ENCODE measurements at regions not wholly inside any gene's neighbourhood (a gene's known extent, or its start where the extent isn't known, plus 50 kb on each side); places are given as distances from the start of the nearest gene placed in this dataset.

DNA sequence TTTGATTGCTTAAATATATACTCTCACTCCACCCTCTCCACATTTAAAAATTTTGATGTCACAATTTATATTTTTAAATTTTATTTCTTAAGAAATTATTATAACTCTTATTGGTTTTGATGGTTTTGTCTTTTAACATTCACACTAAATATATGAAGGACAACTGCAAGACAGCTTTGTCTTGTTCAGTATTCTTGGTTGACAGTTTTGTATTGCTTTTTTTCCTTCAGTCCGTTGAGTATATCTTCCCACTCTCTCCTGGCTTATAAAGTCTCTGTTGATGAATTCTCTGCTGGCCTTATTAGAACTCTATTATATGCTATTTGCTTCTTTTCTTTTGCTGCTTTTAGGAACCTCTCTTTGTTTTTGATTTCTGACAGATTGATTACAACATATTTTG, 392.2 kb downstream of the C6orf118 start:
- no peak for DNase-seq (ENCODE audit: low spot score)

DNA sequence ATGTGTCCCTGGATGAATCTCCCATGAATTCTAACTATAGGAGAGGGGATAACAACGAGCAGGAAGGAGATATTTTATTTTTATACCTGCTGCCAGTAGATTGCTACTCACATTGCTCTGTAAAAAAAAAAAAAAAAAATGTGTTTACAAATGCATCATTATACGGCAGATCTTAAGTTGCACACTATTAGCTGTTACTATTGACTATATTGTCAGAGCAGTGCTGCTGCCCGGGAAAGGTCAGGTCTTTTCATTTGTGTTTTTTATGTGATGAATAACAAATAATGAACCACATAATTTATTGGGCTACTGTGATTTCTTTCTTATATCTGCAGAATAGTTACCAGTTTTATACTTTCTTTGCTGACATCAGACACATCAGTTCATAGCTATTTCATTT, 393.3 kb downstream of the C6orf118 start:
- no peak for DNase-seq (ENCODE audit: low spot score)

DNA sequence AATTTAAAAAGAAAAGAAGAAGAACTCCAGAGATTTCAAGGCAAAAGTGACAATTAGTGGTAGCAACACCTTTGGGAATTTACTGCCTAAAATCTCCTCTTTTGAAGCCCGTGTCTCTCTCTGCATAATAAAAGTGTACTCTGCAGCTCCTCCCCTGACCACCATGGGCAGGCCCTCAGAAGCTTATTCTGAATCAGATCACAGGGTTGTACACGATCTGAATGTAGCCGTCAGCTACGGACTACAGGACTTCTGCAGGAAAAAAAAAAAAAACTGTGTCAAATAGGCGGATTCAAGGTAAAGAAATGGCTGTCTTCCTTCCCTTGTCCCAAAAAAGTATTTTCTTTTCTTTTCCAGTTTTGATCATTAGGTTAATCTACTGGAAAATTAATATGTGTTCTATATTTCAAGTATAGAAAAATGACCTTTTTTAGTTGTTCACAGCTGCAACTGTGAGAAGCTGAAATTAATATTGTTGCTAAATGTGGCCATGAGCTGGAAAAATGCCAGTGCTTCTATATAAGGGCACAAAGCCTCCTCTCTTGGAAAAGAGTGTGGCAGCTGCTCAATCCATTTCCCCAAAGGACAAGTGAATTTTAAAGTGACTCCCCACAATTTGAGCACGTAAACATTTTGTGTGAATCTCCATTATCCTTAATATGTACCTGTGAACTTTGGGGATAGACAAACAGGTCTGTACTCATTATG, 397.4 kb downstream of the C6orf118 start:
- peak; percentile 29 for DNase-seq (ENCODE audit: low spot score)

DNA sequence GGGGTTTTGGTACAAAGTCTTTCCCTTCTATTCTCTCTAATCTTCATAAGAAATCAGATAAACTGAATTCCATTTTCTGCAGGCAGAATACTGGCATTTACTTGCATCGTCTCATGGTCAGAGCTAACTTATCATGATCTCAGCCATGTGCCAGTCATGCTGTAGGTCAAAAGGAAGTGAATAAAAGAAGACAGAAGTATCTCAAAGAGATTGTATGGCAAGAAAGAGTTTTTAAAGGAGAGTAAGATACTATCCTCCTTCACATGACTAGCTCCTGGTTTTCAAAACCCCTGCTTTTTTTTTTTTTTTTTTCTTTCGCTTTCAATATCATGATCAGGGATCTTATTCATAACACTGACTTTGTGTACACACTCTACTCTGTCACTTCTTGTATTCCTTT, 398.3 kb downstream of the C6orf118 start:
- no peak for DNase-seq (ENCODE audit: low spot score)

DNA sequence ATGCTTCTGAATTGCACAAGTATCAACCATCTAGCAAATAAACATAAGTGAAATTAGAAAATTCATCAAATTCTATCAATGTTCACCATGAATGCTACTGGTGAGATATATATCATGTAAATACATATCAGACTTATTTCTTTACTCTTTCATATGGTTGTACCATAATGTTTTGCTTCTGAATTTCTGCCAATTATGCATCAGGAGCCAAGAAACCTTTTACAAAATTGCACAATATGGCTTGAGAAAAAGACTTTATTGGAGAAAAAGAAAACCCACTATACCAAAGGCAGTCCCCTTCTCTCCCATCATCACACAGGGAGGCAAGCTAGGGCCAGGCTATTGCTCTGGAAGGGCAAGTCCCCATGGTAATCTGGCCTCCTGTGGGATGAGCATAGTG, 402.6 kb downstream of the C6orf118 start:
- no peak for DNase-seq (ENCODE audit: low spot score)

DNA sequence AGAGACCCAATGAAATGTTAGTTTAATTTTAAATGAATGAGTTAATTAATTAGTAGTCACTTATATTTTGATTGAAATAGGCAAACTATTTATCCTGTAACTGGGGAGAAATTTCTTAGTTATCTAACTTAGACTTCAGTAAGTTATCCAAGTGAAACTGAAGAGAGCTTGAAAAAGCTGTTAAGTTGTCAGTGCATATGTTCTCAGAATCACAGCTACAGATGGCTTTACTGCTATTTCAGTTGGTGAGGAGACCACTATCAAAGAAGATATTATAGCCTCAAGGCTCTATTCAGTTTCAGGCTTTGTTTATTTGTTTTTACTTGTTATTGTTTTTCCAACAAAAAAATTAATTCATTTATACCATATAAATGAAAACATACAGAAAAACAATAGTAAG, 404.1 kb downstream of the C6orf118 start:
- DNase-seq (ENCODE audit: low spot score) = no peak

DNA sequence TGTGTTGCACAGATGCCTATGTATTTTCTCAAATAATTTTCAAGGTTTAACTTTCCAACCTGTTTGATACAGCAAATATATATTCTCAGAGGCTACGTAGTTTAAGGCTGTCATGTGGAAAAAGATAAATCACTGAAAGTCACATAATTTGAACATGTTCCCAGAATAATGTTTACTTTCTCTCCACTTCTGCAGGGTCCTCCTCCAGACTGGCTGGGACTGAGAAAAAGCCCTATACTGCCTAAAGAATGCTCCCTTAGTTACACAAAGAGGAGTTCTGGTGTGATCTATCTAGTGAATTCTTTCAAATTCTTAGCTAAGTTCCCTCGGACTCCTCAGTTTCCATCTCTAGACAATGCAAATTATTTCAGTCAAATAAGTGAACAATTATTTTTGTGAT, 411.0 kb downstream of the C6orf118 start:
- DNase-seq (ENCODE audit: low spot score) = no peak

DNA sequence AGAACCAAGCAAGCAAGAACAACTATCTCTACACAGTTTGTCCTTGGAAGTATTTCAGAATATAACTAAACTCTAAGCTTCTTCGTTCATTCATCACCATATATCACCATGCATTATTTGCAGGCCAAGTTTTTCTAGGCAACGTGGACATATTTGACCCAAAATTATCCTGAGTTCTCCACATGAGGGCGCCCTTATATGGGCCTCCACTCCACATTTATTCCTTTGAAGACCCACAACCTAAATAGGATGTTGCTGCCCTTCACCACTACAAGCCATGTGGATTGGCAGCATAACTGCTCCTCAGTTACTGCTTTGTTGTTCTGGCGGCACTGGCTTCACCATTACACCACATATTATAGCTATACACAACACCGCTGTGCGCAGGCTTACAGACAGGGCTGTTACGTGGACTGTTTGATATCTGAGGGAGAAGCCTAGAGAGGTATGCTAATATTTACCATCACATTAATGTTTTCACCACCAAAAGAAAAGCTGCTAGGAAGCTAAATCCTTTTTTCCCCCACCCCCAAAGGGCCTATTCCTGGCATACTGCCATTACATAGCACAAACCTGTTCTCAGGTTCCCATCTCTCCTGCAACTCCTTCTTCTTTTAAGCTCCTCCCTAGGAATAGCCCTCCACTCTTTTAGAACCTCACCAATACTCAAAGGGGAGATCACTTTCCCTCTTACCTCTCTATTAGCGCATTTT, 411.7 kb downstream of the C6orf118 start:
- no peak for DNase-seq (ENCODE audit: low spot score)

DNA sequence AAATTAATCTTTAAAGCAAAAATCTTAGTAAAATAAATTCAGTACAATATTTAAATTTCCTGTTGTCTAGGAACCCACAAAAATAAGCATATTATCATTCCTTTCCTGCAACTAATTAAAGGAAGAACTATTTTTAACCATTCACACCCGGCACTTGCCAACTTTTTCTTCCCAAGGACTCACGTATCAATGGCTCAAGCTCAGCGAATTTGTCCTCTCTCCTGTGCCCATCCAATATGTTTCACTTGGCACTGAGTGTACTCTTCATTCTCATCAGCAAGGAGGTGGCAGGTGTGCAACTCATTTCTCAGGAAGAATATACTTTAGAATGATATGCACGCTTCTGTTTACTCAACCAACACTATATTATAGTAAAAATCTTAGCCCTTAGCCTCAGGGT, 419.4 kb downstream of the C6orf118 start:
- DNase-seq (ENCODE audit: low spot score) = no peak

DNA sequence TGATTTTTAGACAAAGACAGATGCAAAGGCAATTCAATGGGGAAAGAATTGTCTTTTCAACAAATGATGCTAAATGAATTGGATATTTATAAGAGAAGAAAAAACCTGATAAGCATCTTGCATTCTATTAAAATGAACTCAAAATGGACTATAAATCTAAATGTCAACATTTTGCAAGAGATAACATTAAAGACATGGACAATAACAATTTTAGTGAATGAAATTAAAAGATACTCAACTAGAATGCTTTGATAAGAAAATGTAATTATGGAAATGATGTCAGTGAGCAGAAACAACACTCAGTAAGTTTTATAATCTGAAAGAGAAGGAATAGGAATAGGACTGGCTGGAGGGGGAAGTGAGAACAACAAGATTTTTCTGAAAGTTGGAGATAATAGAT, 421.7 kb downstream of the C6orf118 start:
- DNase-seq (ENCODE audit: low spot score) = no peak

DNA sequence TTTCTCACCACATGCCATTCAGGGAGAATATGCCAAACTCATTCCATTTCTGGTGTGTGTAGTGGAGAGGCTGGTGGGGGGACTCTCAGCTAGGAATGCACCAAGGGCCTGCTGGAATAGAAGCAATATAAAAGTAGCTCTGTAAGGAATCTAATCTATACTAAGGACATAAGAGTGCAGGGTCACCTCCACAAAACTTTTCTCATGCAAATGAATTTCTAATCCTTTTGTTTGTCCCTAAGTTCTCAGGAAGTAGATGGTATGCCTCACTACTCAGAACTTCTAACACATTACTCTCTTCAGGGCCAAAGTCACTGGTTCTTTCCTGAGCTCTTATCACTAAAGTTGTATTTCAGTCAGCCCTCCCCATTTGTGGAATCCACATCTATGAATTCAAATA, 427.2 kb downstream of the C6orf118 start:
- no peak for DNase-seq (ENCODE audit: low spot score)

DNA sequence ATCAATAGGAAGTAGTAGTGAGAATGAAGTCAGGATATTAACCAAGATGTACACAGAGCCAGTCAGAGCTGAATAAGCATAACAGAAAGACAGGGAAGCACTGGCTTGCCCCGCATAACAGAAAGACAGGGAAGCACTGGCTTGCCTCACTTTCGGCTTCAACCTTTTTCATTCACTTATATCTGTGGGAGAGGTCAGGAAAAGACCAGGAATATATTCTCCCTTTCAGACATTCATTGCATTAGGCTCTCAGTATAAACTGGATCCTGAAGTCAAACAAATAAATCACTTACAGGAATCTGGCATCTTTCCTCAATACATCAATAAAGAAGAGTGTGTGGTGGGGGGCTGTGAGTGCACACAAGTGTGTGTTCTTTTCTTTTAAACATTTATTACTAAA, 437.6 kb downstream of the C6orf118 start:
- DNase-seq (ENCODE audit: low spot score) = no peak

DNA sequence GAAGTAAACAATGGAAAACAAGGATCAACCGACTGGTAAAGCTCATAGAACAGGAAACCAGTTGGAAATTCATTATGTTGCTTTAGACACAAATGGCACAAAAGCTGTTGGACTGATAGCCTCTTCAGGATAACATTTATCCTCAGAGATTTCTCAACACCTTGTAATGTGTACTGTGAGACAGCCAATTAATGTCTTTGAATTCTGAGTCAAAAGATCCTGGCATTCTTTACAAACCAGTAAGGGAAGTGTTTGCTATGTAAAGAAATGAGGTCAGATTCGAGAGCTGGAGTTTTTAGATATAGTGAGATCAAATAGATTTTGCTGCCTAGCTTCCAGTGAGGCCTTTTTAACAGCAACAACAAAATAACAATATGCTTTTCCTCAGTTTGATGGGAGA, 439.2 kb downstream of the C6orf118 start:
- DNase-seq (ENCODE audit: low spot score) = no peak

DNA sequence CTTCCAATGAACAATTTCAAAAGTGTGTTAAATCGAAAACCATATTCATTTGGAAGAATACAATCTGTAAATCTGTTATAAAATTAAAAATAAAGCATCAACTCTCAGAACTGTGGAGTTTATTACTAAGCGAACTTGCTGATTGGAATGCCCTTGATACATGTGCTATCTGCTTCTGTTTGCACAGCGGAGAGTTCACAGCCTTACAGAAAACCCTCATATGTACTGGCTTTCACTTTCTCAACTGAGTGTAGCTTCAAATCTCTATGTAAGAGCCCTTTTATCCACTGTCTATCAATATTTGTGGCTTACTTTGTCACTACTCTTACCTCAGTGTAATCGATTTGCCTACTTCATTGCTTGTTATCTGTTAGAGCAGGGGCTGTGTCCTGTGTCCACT, 447.4 kb downstream of the C6orf118 start:
- no peak for DNase-seq (ENCODE audit: low spot score)

DNA sequence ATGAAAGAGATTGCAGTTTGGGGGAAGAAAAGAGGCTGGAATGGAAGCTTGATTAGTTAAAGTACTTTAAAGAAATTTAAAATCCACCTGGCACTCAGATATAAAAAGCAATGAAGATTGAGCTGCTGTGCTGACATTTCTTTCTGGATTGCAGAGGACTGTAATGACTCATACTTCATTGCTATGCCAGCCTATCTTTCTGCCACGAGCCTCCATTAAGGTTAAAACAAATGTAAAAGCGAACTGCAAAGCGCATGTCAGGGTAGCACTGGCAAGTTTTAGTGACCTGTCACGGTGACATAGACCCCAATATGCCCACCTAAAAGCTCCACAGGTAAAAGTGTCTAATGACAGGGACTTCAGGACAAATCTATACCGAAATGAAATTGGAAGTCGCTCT, 449.6 kb downstream of the C6orf118 start:
- DNase-seq (ENCODE audit: low spot score) = no peak

DNA sequence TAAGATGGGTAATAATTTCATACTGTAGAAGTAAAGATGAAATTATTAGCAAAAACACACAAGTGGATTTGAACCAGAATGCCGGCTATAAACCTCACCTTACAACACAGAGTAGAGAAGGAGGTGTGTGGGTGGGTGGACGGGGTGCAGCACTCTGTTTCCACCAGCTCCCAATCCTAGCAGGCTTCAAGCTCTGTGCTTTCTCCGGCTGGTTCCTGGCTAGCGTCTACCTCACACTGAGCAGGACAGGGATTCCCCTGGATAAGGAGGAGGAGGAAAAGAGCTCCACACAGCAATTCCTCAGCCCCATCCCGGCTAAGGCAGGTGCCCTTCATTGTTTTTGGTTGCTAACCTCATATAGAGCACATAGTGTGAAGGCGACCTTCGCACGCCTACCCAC, 453.3 kb downstream of the C6orf118 start:
- no peak for DNase-seq (ENCODE audit: low spot score)

DNA sequence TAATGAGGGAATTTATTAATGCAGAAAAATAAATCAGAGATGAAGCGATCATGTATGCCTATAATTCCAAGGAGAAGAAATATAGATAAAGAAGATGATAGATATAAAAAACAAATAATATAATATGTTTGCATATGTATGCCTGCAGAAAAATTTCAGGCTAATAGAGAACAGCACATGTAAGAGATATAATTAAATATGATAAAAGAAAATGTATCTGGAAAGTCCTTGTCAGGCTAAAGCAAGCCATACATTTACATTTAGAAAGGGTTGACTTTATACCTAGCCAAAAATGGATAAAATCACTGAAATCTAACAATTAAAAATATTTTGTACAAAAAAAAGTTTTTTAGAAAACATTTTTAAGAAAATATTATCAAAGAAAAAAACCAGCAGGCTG, 454.1 kb downstream of the C6orf118 start:
- no peak for DNase-seq (ENCODE audit: low spot score)

DNA sequence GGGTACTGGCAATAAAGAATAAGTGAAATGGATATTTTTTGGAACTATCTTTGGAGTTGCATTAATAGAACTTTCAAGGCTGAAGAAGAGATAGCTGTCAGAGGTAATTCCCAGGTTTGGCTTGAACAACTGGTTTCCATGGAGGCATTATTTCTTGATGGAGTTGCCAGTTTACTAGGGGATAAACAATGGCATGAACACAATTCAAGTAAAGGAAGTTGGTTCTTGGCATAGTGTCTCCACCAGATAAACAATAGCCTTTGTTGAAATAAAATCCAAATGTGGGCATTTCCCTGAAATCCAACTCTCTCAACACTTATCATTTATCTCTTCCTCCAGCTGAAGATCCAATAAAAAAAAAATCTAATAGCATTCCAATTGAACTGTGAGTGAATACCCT, 454.9 kb downstream of the C6orf118 start:
- DNase-seq (ENCODE audit: low spot score) = peak; percentile 38

DNA sequence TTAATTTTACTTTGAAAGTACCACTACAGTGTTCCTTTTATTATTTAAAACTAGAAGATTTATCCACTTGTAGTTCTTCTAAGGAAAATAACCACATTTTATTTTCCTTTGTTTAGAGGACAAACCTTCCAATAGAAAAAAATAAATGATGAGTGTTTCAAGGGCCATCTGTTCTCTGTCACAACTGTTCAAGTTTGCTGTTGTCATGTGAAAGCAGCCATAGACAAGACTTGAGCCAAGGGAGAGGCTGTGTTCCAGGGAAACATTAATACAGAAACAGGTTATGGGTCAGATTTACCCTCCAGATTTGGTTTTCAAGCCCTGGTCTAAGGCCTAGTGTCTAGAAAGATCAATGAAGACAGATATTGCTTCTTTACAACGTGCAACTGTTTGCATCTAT, 463.6 kb downstream of the C6orf118 start:
- DNase-seq (ENCODE audit: low spot score) = no peak

DNA sequence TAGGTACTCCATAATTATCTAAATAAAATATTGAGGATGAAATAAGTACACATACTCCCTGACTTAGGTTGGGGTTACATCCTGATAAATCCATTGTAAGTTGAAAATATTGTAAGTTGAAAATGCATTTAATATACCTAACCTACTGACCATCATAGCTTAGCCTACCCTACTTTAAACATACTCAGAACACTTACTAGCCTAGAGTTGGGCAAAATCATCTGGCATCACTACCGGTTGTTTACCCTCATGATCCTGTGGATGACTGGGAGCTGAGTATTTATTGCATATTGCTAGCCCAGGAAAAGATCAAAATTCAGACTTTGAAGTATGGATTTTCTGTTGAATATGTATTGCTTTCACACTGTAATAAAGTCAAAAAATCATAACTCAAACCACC, 467.3 kb downstream of the C6orf118 start:
- no peak for DNase-seq (ENCODE audit: low spot score)

DNA sequence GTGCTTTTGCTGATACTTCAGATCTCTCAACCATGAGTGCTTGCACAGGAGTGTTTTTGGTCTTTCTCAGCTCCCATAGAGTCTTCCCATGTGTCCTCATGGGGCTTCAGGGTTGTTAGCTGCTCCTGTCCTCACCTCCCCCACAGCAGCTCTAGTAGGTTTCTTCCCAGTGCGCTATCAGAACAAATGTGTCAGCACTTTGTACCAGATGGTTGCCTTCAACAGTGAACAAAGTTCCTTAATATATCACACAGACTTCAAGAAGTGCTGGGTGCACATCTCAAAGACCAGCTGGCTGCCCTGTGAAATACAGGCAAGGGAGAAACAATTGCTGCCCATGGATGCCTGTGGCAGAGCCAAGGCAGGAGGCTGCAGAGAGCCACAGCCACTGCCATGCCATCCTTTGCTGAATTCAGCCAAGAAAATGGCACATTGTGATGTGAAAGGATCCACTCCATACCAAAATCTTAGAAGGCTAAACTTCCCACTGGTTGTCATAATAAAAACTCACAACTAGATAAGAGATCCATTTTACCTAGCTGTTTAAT, 471.3 kb downstream of the C6orf118 start:
- no peak for DNase-seq (ENCODE audit: low spot score)

DNA sequence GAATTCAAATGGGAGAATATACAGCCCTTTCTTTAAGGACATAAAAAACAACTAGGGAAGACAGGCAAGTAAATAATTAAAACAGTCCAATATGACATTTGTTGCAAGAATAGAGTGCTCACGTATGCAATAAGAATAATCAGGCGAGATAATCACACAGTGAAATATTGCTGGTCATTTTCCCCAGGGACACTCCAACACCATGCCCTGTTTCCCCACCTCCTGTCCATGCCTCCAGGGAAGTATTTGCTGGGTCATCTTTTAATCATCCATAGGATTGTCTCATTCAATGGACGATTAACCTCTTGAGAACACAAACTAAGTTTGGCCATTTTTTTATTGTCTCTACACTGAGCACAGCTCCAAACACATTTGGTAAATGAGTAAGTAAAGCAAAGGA, 472.9 kb downstream of the C6orf118 start:
- DNase-seq (ENCODE audit: low spot score) = no peak

DNA sequence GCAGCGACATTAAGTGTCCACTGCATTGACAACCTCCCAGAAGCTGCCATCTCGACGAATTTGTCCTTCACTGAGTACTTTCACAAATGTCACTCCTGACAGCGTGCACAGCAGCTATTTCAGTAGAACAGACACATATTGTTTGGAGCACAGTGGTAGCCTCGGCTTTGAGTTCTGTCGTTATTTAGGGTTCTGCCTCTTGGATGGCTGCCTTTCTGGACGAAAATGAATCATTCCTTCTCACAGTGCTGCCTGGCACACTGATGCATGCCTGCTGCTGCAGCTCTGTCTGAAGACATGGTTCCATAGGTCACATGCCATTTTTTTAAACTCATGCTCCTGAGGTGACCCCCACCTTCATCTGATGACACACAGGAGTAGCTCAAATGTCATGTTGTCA, 477.0 kb downstream of the C6orf118 start:
- DNase-seq (ENCODE audit: low spot score) = peak; percentile 85

DNA sequence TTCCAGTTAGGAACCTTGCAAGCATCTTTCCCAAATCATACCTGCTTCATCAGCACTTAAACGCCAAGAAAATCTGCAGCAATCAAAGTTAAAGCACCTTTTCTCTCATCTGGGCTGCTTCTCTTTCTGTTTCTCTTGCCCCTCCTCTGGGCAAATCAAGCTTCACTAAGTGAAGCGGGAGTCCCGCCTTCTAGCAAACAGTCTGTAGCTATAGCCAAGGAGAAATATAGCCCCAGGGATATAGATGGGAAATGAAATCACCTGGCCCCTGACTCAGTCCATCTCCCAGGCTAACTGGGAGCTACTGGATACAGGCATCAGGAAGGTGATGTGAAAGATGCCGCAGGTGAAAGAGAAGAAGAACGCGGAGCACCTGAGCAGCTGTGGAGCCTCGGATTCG, 481.9 kb downstream of the C6orf118 start:
- no peak for DNase-seq (ENCODE audit: low spot score)
